ENCODE measurements at regions not wholly inside any gene's neighbourhood (a gene's known extent, or its start where the extent isn't known, plus 50 kb on each side); places are given as distances from the start of the nearest gene placed in this dataset.

GRCh38 chr2:16581241-16581640, 84.4 kb downstream of the CYRIA start:
- POLR2A ChIA-PET = no interaction called here
- ATAC-seq (ENCODE audit: poor library complexity) (no peak), DNase-seq (no peak)
- Mint-ChIP-seq H3K27me3 (peaks cover 6% of the 10 kb centered on the region), H3K27ac (no peak overlapping the region), H3K4me1 (ENCODE audit: low read depth) (no peaks in the 10 kb centered on the region), H3K9me3 (no peaks in the 10 kb centered on the region), H3K36me3 (ENCODE audit: low read depth) (no peaks in the 10 kb centered on the region), H3K4me3 (no peak overlapping the region)
- H3K9me3 ChIP-seq (ENCODE audit: control insufficient read depth in 1 of 2, insufficient read depth in 1 of 2, low read length in 2 of 2) = no peaks in the 10 kb centered on the region
- no peaks in the 10 kb centered on the region for H3K27me3 ChIP-seq (ENCODE audit: control insufficient read depth in 1 of 2, insufficient read depth in 2 of 2, low read length in 2 of 2)
- intact Hi-C loops (cut with DNase I, micrococcal nuclease) = no loop called here
- H3K36me3 ChIP-seq (ENCODE audit: insufficient read depth, low read length) = no peaks in the 10 kb centered on the region
- no peak overlapping the region for H3K27ac ChIP-seq (ENCODE audit: low read depth in 1 of 2, low read length in 2 of 2)
- H3K4me1 ChIP-seq (ENCODE audit: insufficient read depth, low read length) = no peaks in the 10 kb centered on the region
- TF ChIP-seq CTCF (IDR thresholded peaks at IDR 0.05) = no peak
- no peak overlapping the region for H3K4me3 ChIP-seq (ENCODE audit: low read length)
- CTCF ChIA-PET = no interaction called here

- POLR2A ChIA-PET = no interaction called here
- Histone ChIP-seq H3K27ac (ENCODE audit: low read depth in 1 of 2, low read length in 2 of 2) (no peak overlapping the region), H3K4me1 (ENCODE audit: insufficient read depth, low read length) (no peaks in the 10 kb centered on the region), H3K4me3 (ENCODE audit: low read length) (no peak overlapping the region), H3K36me3 (ENCODE audit: insufficient read depth, low read length) (no peaks in the 10 kb centered on the region), H3K9me3 (ENCODE audit: control insufficient read depth in 1 of 2, insufficient read depth in 1 of 2, low read length in 2 of 2) (no peaks in the 10 kb centered on the region), H3K27me3 (ENCODE audit: control insufficient read depth in 1 of 2, insufficient read depth in 2 of 2, low read length in 2 of 2) (no peaks in the 10 kb centered on the region)
- TF ChIP-seq CTCF (IDR thresholded peaks at IDR 0.05) = no peak
- no peaks in the 10 kb centered on the region for H3K36me3 Mint-ChIP-seq (ENCODE audit: low read depth)
- H3K27ac Mint-ChIP-seq = no peak overlapping the region
- no peaks in the 10 kb centered on the region for H3K4me1 Mint-ChIP-seq (ENCODE audit: low read depth)
- H3K27me3 Mint-ChIP-seq = peaks cover 16% of the 10 kb centered on the region
- H3K9me3 Mint-ChIP-seq = no peaks in the 10 kb centered on the region
- DNase-seq (no peak), ATAC-seq (ENCODE audit: poor library complexity) (no peak)
- intact Hi-C loops (cut with DNase I, micrococcal nuclease) = no loop called here
- CTCF ChIA-PET = no interaction called here
- no peak overlapping the region for H3K4me3 Mint-ChIP-seq
Observed at GRCh38 chr2:16578081-16578480, 87.6 kb downstream of the CYRIA start.

- H3K27me3 Mint-ChIP-seq = peaks cover 12% of the 10 kb centered on the region
- H3K4me1 Mint-ChIP-seq (ENCODE audit: low read depth) = no peaks in the 10 kb centered on the region
- no peaks in the 10 kb centered on the region for H3K36me3 ChIP-seq (ENCODE audit: insufficient read depth, low read length)
- H3K36me3 Mint-ChIP-seq (ENCODE audit: low read depth) = no peaks in the 10 kb centered on the region
- ChIA-PET CTCF (no interaction called here), POLR2A (no interaction called here)
- H3K4me3 Mint-ChIP-seq = no peak overlapping the region
- H3K27ac ChIP-seq (ENCODE audit: low read depth in 1 of 2, low read length in 2 of 2) = no peak overlapping the region
- no peaks in the 10 kb centered on the region for H3K9me3 ChIP-seq (ENCODE audit: control insufficient read depth in 1 of 2, insufficient read depth in 1 of 2, low read length in 2 of 2)
- intact Hi-C loops (cut with DNase I, micrococcal nuclease) = no loop called here
- ATAC-seq (ENCODE audit: poor library complexity) = no peak
- no peaks in the 10 kb centered on the region for H3K9me3 Mint-ChIP-seq
- no peaks in the 10 kb centered on the region for H3K27me3 ChIP-seq (ENCODE audit: control insufficient read depth in 1 of 2, insufficient read depth in 2 of 2, low read length in 2 of 2)
- no peak overlapping the region for H3K4me3 ChIP-seq (ENCODE audit: low read length)
- DNase-seq = no peak
- TF ChIP-seq CTCF (IDR thresholded peaks at IDR 0.05) = no peak
- H3K4me1 ChIP-seq (ENCODE audit: insufficient read depth, low read length) = no peaks in the 10 kb centered on the region
- H3K27ac Mint-ChIP-seq = no peak overlapping the region
Observed at GRCh38 chr2:16570516-16570915, 95.1 kb downstream of the CYRIA start.
